GM23338 (cell line): ENCODE measurements at regions not wholly inside any gene's neighbourhood (a gene's known extent, or its start where the extent isn't known, plus 50 kb on each side); places are given as distances from the start of the nearest gene placed in this dataset.

ENCODE experiments used
- CREB1 ChIP-seq: fragments of 250-450 bp; sonication (Bioruptor Pico); IDR thresholded peaks from 2 replicates; pipeline ENCODE4 v1.5.0; 2020; ENCODE audit warnings: low read depth, mild to moderate bottlenecking, moderate library complexity
- EZH2 ChIP-seq: fragments of 200-600 bp; sonication (generic); IDR thresholded peaks from one replicate; pipeline ENCODE4 v1.8.0; 2017; ENCODE audit warnings: antibody characterized with exemption, mild to moderate bottlenecking, low read depth; ENCODE audit not compliant: unreplicated experiment
- EZH2phosphoT487 ChIP-seq: fragments of 200-600 bp; sonication (generic); IDR thresholded peaks from one replicate; pipeline ENCODE4 v1.8.1; 2018; ENCODE audit warnings: antibody characterized with exemption; ENCODE audit not compliant: unreplicated experiment
- JUNB ChIP-seq: IDR thresholded peaks from one replicate; pipeline ENCODE4 v1.6.1; 2016; ENCODE audit warnings: antibody characterized with exemption; ENCODE audit not compliant: unreplicated experiment
- NANOG ChIP-seq: IDR thresholded peaks from 2 replicates; pipeline ENCODE4 v1.6.1; 2016; ENCODE audit warnings: antibody characterized with exemption, borderline replicate concordance
- POLR2AphosphoS5 ChIP-seq: IDR thresholded peaks from 2 replicates; pipeline ENCODE4 v1.6.1; 2016; ENCODE audit warnings: antibody characterized with exemption, low read depth
- STAT1 ChIP-seq: IDR thresholded peaks from one replicate; pipeline ENCODE4 v1.6.1; 2016; ENCODE audit warnings: antibody characterized with exemption; ENCODE audit not compliant: unreplicated experiment
- TF ChIP-seq, protein P1 (sequence below), 2 experiments: fragments of 200-600 bp in 1 of 2; sonication (generic) in 1 of 2; conservative IDR thresholded peaks; 2 replicates each; pipeline versions ENCODE4 v1.5.1 to v1.6.1; 2016 to 2017; ENCODE audit warnings: antibody characterized with exemption in 2 of 2, low read depth in 2 of 2, mild to moderate bottlenecking in 2 of 2, moderate library complexity in 1 of 2
- TF ChIP-seq, protein P2 (sequence below): IDR thresholded peaks from one replicate; pipeline ENCODE4 v1.6.1; 2018; ENCODE audit warnings: antibody characterized with exemption; ENCODE audit not compliant: unreplicated experiment

DNA sequence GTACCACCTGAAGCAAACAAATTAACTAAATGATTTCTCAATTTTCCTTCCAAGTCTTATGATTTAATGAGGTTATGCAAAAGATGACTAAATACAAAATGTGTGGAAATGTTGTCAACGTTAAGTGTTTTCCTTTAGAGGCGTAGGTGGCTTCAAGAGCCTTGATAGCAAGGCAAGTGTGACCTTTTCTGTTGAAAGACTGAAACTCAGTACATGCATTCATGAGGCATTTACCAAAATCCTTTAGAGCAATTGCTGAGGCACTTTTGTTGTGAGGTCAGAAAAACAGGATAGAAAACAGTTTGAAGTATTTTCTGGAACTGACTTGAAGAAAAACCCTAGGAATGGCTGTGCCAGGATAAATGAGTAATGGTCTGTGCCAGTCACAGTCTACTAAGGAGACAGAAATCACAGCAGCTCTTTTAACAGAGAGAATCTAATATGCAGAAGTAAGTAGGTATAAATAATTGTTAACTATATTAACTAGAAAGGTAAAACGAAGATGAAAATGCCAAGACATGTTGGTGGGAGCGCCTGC lies 326.5 kb upstream of the CDH20 start:
- TF ChIP-seq, protein P1, sequence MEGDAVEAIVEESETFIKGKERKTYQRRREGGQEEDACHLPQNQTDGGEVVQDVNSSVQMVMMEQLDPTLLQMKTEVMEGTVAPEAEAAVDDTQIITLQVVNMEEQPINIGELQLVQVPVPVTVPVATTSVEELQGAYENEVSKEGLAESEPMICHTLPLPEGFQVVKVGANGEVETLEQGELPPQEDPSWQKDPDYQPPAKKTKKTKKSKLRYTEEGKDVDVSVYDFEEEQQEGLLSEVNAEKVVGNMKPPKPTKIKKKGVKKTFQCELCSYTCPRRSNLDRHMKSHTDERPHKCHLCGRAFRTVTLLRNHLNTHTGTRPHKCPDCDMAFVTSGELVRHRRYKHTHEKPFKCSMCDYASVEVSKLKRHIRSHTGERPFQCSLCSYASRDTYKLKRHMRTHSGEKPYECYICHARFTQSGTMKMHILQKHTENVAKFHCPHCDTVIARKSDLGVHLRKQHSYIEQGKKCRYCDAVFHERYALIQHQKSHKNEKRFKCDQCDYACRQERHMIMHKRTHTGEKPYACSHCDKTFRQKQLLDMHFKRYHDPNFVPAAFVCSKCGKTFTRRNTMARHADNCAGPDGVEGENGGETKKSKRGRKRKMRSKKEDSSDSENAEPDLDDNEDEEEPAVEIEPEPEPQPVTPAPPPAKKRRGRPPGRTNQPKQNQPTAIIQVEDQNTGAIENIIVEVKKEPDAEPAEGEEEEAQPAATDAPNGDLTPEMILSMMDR (conservative IDR thresholded peaks at IDR 0.05; ENCODE audit: low read depth in 2 of 2), result no peak
- no peak for TF ChIP-seq CREB1
- TF ChIP-seq JUNB, result no peak
- TF ChIP-seq POLR2AphosphoS5, result no peak
- TF ChIP-seq EZH2phosphoT487, result no peak
- TF ChIP-seq, protein P2, sequence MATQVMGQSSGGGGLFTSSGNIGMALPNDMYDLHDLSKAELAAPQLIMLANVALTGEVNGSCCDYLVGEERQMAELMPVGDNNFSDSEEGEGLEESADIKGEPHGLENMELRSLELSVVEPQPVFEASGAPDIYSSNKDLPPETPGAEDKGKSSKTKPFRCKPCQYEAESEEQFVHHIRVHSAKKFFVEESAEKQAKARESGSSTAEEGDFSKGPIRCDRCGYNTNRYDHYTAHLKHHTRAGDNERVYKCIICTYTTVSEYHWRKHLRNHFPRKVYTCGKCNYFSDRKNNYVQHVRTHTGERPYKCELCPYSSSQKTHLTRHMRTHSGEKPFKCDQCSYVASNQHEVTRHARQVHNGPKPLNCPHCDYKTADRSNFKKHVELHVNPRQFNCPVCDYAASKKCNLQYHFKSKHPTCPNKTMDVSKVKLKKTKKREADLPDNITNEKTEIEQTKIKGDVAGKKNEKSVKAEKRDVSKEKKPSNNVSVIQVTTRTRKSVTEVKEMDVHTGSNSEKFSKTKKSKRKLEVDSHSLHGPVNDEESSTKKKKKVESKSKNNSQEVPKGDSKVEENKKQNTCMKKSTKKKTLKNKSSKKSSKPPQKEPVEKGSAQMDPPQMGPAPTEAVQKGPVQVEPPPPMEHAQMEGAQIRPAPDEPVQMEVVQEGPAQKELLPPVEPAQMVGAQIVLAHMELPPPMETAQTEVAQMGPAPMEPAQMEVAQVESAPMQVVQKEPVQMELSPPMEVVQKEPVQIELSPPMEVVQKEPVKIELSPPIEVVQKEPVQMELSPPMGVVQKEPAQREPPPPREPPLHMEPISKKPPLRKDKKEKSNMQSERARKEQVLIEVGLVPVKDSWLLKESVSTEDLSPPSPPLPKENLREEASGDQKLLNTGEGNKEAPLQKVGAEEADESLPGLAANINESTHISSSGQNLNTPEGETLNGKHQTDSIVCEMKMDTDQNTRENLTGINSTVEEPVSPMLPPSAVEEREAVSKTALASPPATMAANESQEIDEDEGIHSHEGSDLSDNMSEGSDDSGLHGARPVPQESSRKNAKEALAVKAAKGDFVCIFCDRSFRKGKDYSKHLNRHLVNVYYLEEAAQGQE, result no peak
- TF ChIP-seq NANOG, result no peak
- TF ChIP-seq EZH2, result no peak
- TF ChIP-seq STAT1, result no peak
